ENCODE measurements at regions not wholly inside any gene's neighbourhood (a gene's known extent, or its start where the extent isn't known, plus 50 kb on each side); places are given as distances from the start of the nearest gene placed in this dataset.

- intact Hi-C loops (cut with DNase I): loop anchor here (10.0 kb wide), 1 partner anchor 102 kb away; no protein-coding TSS in a partner anchor
- DNase-seq: no peak
These were observed 417.1 kb upstream of the GOLIM4 start for GRCh38 chr3:168512802-168513201.

GRCh38 chr3:168511428-168512014 lies 415.8 kb upstream of the GOLIM4 start:
- intact Hi-C loops (cut with DNase I): loop anchor here (10.0 kb wide), 1 partner anchor 103 kb away; no protein-coding TSS in a partner anchor
- DNase-seq: peak in 3 of 42 donors; percentile 7 to 54 (median 26)

- intact Hi-C loops (cut with DNase I): no loop called here
- DNase-seq: no peak
These were observed 410.9 kb upstream of the GOLIM4 start for GRCh38 chr3:168506589-168506988.

GRCh38 chr3:168501570-168501969 lies 405.8 kb upstream of the GOLIM4 start:
- DNase-seq: no peak
- intact Hi-C loops (cut with DNase I): no loop called here

GRCh38 chr3:168498194-168498593 lies 402.5 kb upstream of the GOLIM4 start:
- intact Hi-C loops (cut with DNase I): loop anchor here (10.0 kb wide), 1 partner anchor 347 kb away; no protein-coding TSS in a partner anchor
- no peak for DNase-seq

- intact Hi-C loops (cut with DNase I): loop anchor here (10.0 kb wide), 1 partner anchor 347 kb away; no protein-coding TSS in a partner anchor
- DNase-seq: no peak
These were observed 402.0 kb upstream of the GOLIM4 start for GRCh38 chr3:168497741-168498140.

- intact Hi-C loops (cut with DNase I): loop anchor here (10.0 kb wide), 1 partner anchor 348 kb away; no protein-coding TSS in a partner anchor
- DNase-seq: no peak
These were observed 401.5 kb upstream of the GOLIM4 start for GRCh38 chr3:168497183-168497582.

GRCh38 chr3:168495932-168496331 lies 400.2 kb upstream of the GOLIM4 start:
- intact Hi-C loops (cut with DNase I): loop anchor here (10.0 kb wide), 1 partner anchor 349 kb away; no protein-coding TSS in a partner anchor
- DNase-seq: no peak

- no peak for DNase-seq
- intact Hi-C loops (cut with DNase I): loop anchor here (10.0 kb wide), 1 partner anchor 350 kb away; no protein-coding TSS in a partner anchor
These were observed 399.5 kb upstream of the GOLIM4 start for GRCh38 chr3:168495270-168495669.

- peak in 9 of 42 donors; percentile 6 to 62 (median 26) for DNase-seq
- intact Hi-C loops (cut with DNase I): loop anchor here (10.0 kb wide), 1 partner anchor 351 kb away; no protein-coding TSS in a partner anchor
These were observed 397.9 kb upstream of the GOLIM4 start for GRCh38 chr3:168493412-168494205.

GRCh38 chr3:168490981-168491380 lies 395.3 kb upstream of the GOLIM4 start:
- no peak for DNase-seq

GRCh38 chr3:168489301-168489700 lies 393.6 kb upstream of the GOLIM4 start:
- intact Hi-C loops (cut with DNase I): no loop called here
- DNase-seq: no peak

More at GRCh38 chr3:168490981-168491380, 395.3 kb upstream of the GOLIM4 start:
- intact Hi-C loops (cut with DNase I): loop anchor here (10.0 kb wide), 1 partner anchor 354 kb away; no protein-coding TSS in a partner anchor

GRCh38 chr3:168485936-168486335 lies 390.2 kb upstream of the GOLIM4 start:
- intact Hi-C loops (cut with DNase I): no loop called here

GRCh38 chr3:168476360-168476980 lies 380.7 kb upstream of the GOLIM4 start:
- intact Hi-C loops (cut with DNase I): no loop called here
- no peak for DNase-seq

More at GRCh38 chr3:168485936-168486335, 390.2 kb upstream of the GOLIM4 start:
- no peak for DNase-seq

GRCh38 chr3:168475704-168476103 lies 380.0 kb upstream of the GOLIM4 start:
- no peak for DNase-seq
- intact Hi-C loops (cut with DNase I): no loop called here

- intact Hi-C loops (cut with DNase I): no loop called here
These were observed 377.7 kb upstream of the GOLIM4 start for GRCh38 chr3:168473334-168473890.

GRCh38 chr3:168472783-168473182 lies 377.1 kb upstream of the GOLIM4 start:
- no peak for DNase-seq
- intact Hi-C loops (cut with DNase I): no loop called here

More at GRCh38 chr3:168473334-168473890, 377.7 kb upstream of the GOLIM4 start:
- no peak for DNase-seq

- no peak for DNase-seq
- intact Hi-C loops (cut with DNase I): no loop called here
These were observed 374.7 kb upstream of the GOLIM4 start for GRCh38 chr3:168470380-168470779.

GRCh38 chr3:168469436-168469835 lies 373.7 kb upstream of the GOLIM4 start:
- DNase-seq: no peak
- intact Hi-C loops (cut with DNase I): loop anchor here (10.0 kb wide), 1 partner anchor 255 kb away; no protein-coding TSS in a partner anchor

Measured in head of caudate nucleus (tissue), 42 donors.